ENCODE measurements at regions not wholly inside any gene's neighbourhood (a gene's known extent, or its start where the extent isn't known, plus 50 kb on each side); places are given as distances from the start of the nearest gene placed in this dataset.

DNA sequence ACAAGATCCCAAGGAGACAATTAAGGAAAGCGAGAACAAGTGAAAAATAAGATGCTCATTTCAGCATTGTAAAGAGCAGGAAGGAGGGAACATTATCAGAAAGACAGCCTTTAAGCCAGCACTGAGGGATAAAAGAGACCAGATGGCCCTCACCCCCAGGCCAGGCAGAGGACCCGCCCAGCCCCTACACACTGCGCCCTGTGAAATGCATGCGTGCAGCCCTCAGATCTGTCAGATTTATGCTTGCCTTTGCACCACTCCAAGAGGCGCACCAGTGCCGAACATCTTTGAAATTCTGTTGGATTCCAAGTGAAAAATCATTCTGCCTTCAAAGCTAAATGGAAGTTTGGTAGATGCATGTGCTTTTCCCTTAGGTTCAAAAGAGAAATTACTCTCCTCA, 378.0 kb downstream of the MLLT3 start:
- TF ChIP-seq, protein P1, sequence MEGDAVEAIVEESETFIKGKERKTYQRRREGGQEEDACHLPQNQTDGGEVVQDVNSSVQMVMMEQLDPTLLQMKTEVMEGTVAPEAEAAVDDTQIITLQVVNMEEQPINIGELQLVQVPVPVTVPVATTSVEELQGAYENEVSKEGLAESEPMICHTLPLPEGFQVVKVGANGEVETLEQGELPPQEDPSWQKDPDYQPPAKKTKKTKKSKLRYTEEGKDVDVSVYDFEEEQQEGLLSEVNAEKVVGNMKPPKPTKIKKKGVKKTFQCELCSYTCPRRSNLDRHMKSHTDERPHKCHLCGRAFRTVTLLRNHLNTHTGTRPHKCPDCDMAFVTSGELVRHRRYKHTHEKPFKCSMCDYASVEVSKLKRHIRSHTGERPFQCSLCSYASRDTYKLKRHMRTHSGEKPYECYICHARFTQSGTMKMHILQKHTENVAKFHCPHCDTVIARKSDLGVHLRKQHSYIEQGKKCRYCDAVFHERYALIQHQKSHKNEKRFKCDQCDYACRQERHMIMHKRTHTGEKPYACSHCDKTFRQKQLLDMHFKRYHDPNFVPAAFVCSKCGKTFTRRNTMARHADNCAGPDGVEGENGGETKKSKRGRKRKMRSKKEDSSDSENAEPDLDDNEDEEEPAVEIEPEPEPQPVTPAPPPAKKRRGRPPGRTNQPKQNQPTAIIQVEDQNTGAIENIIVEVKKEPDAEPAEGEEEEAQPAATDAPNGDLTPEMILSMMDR (IDR thresholded peaks at IDR 0.05) = no peak
- no peak for TF ChIP-seq EZH2 (IDR thresholded peaks at IDR 0.05)
- no peak for TF ChIP-seq EZH2phosphoT487 (IDR thresholded peaks at IDR 0.05)

Measured in neural progenitor cell (in vitro differentiated cells).